H7 (cell line): ENCODE measurements at regions not wholly inside any gene's neighbourhood (a gene's known extent, or its start where the extent isn't known, plus 50 kb on each side); places are given as distances from the start of the nearest gene placed in this dataset.
A peak's percentile ranks its signal among the peaks of the same experiment; 100 is the strongest.

Source experiments
- DNase-seq: peaks from one replicate; pipeline ENCODE4 v3.0.0; 2012
- H3K27me3 ChIP-seq: 2 replicates; pipeline ENCODE4 v1.6.0; 2011; ENCODE audit warnings: mild to moderate bottlenecking, low read length; ENCODE audit not compliant: control insufficient read depth, insufficient read depth
- H3K36me3 ChIP-seq: replicated peaks from 2 replicates; pipeline ENCODE4 v1.5.1; 2011; ENCODE audit warnings: low read length; ENCODE audit not compliant: control insufficient read depth, insufficient read depth
- H3K4me3 ChIP-seq: 2 replicates; pipeline ENCODE4 v1.5.1; 2011; ENCODE audit warnings: low read depth, mild to moderate bottlenecking, control low read depth, low read length, moderate library complexity; ENCODE audit not compliant: insufficient read depth

DNA sequence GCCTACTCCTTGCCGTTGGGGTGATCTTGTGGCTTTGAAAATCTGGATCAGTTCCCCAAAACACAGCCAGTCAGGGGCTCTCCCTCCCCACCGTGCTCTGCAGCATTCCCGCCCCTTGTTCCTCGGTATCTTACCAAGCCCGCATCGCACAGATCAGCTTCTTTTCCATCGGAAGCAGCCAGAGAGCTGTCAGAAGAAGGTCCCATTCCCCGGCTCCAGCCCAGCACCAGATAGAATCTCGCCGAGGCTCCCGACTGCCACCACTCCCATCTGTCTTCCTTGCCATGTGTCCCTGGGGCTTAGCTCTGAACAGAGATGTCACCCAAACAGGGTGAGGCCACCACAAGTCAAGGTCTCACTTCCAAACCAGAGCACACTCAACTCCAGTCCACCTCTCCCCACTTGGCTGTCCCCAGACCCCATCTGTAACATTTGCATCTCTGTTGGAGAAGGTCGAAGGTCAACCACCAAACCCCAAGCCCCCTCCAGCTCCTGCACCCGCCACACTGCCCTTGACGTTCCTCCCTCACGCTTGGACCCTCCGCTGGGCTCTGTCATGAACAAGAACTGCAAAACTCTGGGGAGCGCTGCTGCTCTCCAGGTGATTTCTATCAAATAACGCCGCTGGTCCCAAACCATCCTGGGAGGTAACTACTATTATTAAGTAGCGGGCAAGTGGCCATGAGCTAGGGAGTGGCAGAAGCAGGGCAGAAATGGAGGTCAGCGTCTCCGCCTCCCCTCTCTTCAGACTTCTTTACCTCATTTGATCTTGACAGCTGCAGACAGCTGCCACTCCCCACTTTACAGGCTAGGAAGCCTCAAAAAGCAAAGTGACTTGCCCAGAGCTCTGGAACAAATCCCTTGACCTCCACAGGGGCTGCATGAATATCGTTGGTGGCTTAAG lies 70.0 kb upstream of the TAF1B start:
- no peak for DNase-seq
- Histone ChIP-seq H3K36me3 (no peaks in the 10 kb centered on the region), H3K27me3 (no peaks in the 10 kb centered on the region), H3K4me3 (no peak overlapping the region)

- H3K36me3 ChIP-seq, result no peaks in the 10 kb centered on the region
- no peak overlapping the region for H3K4me3 ChIP-seq
- no peaks in the 10 kb centered on the region for H3K27me3 ChIP-seq
- no peak for DNase-seq
Observed at GRCh38 chr2:9773903-9774239, 69.4 kb upstream of the TAF1B start.

DNA sequence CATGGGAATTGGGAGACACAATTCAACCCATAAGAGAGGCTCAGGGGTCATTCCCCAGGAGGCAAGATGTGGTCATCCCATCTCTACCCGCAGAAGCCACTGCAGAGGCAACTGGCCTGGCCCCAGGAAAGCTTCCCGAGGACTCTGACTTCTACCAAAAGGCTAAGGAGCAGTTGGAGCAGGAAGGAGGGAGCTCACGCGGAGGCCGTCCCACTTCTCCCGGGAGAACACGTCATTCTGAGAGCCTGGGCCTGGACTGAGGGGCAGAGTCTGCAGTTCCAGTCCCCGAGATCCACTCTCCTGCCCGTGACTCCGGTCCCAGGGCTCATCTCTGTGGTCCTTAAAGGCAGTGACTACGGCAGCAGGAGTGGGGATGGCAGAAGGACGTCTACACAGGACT lies 69.0 kb upstream of the TAF1B start:
- no peak overlapping the region for H3K4me3 ChIP-seq
- no peak for DNase-seq
- H3K36me3 ChIP-seq, result no peaks in the 10 kb centered on the region
- no peaks in the 10 kb centered on the region for H3K27me3 ChIP-seq

- DNase-seq, result no peak
- H3K36me3 ChIP-seq, result no peaks in the 10 kb centered on the region
- no peak overlapping the region for H3K4me3 ChIP-seq
- H3K27me3 ChIP-seq, result no peaks in the 10 kb centered on the region
Observed at GRCh38 chr2:9775351-9775750, 67.9 kb upstream of the TAF1B start.

DNA sequence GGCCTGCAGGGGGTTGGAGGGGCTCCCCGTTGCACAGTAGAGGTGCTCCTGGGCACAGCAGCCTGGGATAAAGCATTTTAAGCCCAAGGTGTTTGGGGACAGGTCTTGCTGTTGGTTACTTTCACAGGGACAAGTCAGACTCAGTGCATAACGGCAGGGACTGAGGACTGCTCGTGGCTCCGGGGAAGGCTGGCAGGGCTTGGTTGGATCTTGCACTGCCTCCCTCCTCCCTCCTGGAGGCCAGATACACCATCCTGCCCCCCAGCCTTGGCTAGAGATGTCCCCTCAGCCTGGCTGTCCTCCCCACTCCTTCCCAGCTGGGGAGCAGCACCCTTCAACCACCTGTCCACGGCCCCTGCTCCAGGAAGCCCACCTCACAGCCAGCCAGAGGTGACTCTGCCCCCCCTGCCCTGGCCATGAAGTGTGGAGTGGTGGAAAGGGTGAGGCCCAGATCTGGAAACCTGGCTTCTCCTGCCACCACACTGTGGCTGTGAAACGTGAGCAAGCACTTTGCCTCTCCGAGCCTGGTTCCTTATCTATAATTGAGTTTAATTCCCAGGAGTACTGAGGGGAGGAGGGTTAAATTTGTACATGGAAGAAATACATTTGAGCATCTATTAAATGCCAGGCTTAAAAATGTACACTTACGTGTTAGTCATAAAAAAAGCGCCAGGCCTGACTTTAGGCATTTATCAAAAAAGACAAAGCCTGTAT lies 67.1 kb upstream of the TAF1B start:
- Histone ChIP-seq H3K36me3 (no peaks in the 10 kb centered on the region), H3K27me3 (no peaks in the 10 kb centered on the region), H3K4me3 (no peak overlapping the region)
- DNase-seq, result no peak

- Histone ChIP-seq H3K36me3 (no peaks in the 10 kb centered on the region), H3K27me3 (no peaks in the 10 kb centered on the region), H3K4me3 (no peak overlapping the region)
- DNase-seq, result no peak
Observed at GRCh38 chr2:9777081-9777480, 66.2 kb upstream of the TAF1B start.

DNA sequence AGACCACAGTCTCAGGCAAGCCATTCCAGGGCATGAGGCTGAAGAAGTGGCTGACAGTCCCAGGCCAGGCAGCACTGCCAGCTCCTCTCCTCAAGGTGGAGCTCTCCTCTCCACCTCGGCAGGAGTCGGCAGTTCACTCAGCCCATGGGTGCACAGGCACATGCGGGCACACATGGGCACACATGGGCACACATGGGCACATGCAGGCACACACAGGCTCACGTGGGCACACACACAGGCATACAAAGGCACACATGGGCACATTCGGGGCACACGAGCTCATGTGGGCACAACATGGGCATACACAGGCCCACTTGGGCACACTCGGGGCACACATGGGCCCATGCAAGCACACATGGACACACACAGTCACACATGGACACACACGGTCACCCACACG lies 65.3 kb upstream of the TAF1B start:
- H3K4me3 ChIP-seq, result no peak overlapping the region
- H3K36me3 ChIP-seq, result no peaks in the 10 kb centered on the region
- no peaks in the 10 kb centered on the region for H3K27me3 ChIP-seq
- DNase-seq, result peak; percentile 85

DNA sequence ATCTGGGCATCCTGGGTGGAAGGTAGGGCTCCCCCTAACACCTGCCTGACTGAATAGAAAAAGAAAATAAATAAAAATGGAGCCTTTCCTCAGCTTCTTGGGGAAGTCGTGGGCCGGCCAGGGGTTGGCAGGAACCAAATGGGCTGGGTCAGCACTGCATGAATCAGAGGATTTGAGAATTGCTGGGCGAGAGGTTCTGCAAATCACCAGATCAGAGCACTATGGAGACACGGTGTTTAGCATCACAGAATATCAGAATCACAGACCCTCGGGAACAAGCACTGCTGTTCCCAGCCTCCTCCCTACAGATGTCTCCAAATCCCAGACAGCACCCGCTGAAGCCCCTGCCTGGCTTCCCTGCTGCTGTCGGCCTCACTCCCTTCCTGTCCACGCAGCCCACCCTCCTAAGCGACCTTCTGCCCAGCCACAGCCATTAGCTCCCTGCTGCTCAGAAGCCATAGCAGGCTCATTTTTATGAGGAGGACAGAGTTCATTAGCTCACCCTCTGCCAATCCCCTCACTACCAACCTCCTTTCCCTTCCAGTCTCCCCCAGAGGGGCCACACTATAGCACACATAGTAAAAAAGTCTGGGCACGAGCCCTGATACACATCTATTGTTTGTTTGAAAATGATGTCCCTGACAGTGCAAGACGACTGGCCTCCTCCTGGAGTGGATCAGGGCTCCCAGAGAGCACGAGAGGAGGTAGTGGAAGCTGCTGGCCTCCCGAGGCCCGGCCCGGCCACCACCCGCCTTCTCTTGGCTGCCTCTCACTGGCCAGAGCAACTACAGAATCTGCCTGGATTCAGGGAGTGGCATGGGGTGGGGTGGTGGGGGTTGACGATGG lies 64.6 kb upstream of the TAF1B start:
- no peak for DNase-seq
- Histone ChIP-seq H3K27me3 (no peaks in the 10 kb centered on the region), H3K4me3 (no peak overlapping the region), H3K36me3 (no peaks in the 10 kb centered on the region)

DNA sequence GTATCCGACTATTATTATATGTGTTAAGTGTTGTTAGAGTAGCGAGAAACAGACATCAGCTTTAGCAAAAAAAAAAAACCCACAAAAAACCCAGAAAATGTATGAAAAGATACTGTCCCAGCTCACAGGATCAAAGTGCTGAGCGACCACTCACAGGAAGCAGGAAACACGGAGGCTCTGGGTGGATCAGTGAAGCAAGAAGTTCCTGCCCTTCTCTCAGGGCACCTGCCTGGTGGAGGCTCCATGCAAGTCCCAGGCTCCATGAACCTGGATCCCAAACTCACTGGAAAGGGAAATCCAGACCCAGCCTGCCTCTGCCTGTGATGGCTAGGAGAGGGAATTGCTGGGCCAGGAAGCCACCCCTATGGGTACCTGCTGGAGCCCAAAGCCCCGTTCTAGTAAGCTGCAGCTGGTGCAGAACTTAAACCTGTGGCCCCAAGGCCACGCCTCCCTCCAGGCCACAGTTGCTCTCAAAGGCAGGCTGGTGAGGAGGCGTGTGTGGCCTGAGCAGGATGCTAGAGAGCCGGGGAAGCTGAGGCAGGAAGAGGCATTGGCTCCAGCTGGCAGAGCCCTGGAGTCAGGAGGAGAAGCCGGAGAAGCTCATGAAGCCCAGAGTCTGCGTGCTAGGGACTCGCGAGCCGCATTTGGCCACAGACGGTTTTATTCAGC lies 63.5 kb upstream of the TAF1B start:
- Histone ChIP-seq H3K27me3 (no peaks in the 10 kb centered on the region), H3K4me3 (no peak overlapping the region), H3K36me3 (no peaks in the 10 kb centered on the region)
- no peak for DNase-seq

- Histone ChIP-seq H3K4me3 (no peak overlapping the region), H3K36me3 (no peaks in the 10 kb centered on the region), H3K27me3 (no peaks in the 10 kb centered on the region)
- DNase-seq, result no peak
Observed at GRCh38 chr2:9780368-9781130, 62.7 kb upstream of the TAF1B start.

DNA sequence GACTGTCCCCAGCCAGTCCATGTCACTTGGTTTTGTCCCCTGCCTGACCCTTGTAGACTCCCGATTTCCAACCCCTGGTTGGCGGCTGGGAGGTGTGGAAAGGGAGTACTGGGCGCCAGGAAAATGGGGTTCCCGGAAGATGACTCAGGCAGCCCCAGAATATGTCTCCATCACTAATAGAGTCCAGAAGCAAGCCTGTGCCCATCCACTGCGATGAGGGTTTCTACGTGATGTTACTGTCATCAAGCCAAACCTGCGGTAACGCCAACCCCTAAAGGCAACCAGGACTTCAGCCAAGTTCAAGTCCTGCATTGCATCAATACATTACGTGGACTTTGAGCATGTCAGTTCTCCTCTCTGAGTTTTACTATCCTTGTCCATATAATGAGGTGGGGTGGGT lies 62.0 kb upstream of the TAF1B start:
- no peak for DNase-seq
- H3K36me3 ChIP-seq, result no peaks in the 10 kb centered on the region
- H3K27me3 ChIP-seq, result no peaks in the 10 kb centered on the region
- H3K4me3 ChIP-seq, result no peak overlapping the region

GRCh38 chr2:9782197-9782719 lies 61.0 kb upstream of the TAF1B start:
- Histone ChIP-seq H3K36me3 (no peaks in the 10 kb centered on the region), H3K4me3 (no peak overlapping the region), H3K27me3 (no peaks in the 10 kb centered on the region)
- DNase-seq, result no peak

DNA sequence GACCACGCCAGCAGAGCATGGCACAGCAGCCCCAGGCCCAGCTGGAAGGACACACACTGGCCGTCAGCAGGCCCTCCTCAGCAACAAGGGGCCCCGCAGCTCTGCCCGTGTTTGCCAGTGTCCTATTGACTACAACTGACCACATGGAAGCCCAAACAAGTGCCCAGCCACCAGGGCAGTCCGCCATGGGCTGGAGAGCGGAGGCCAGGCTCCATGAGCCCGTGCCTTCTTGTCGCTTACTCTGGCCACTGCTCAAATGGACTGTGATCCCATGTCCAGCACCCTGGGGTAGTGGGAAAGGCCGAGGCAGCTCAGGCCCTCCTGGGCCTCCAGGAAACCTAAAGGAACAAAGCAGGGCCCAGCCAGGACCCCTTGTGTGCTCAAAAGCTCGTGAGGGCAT lies 53.9 kb upstream of the TAF1B start:
- H3K36me3 ChIP-seq, result no peaks in the 10 kb centered on the region
- no peaks in the 10 kb centered on the region for H3K27me3 ChIP-seq
- DNase-seq, result no peak
- H3K4me3 ChIP-seq, result no peak overlapping the region
